Midbrain (tissue), 1 donor: ENCODE measurements at regions not wholly inside any gene's neighbourhood (a gene's known extent, or its start where the extent isn't known, plus 50 kb on each side); places are given as distances from the start of the nearest gene placed in this dataset.

ENCODE experiments used
- DNase-seq: peaks from one replicate; lab custom pipeline; 2025; lab: John Stamatoyannopoulos, UW

- no peak for DNase-seq
Measured at GRCh38 chr12:91241756-91242155, 59.1 kb upstream of the DCN start.

GRCh38 chr12:91240386-91241095 is 57.9 kb upstream of the DCN start:
- DNase-seq: no peak

- no peak for DNase-seq
Measured at GRCh38 chr12:91239481-91239880, 56.9 kb upstream of the DCN start.
